DMS153 treated with DMSO at 0.1 percent for 48 hours (cell line): ENCODE measurements at regions not wholly inside any gene's neighbourhood (a gene's known extent, or its start where the extent isn't known, plus 50 kb on each side); places are given as distances from the start of the nearest gene placed in this dataset.
"Not testable (repeated sequence)": the region's sequence is repeated elsewhere in the genome, so short reads cannot be mapped to it uniquely, and the experiment has no call there.

Experiments used
- DNase-seq: peaks from one replicate; lab custom pipeline; 2025; ENCODE audit not compliant: unreplicated experiment; lab: John Stamatoyannopoulos, UW

DNA sequence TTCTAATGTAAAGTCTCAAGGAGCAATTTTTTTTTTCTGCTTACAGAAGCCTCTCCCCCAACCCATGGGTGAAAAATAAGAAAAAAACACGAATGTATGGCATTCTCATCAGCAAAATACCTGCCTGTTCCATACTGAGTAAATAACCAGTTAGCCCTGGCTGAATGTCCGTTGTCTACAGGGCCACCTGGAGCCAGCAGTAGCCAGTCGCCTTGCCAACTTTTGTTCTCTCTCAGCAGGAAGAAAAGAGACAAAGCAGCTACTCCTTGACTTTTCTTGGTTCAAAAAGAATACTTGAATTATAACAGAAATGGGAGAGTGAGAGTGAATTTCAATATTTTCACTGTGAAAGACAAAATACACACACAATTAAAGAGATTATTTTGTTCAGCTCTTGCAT lies 532.9 kb upstream of the CRIM1 start:
- DNase-seq: no peak

DNA sequence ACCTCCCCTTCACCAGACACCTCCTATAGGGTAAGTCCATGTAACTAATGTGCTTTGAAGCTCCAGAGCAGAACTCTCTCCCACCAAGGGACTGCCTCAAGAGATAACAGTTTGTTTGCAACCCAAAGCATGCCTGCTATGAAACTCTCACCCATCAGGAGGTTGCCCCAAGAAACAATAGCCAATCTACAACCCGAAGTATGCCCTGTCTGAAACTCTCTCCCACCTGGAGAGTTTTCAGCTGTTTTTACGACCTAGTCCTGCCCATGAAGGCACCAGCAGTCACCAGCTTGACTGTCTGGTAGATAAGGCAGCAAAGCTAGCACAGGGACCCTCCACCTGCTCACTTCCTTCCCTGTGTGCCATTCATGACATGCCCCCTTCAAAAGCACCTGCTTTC lies 533.9 kb upstream of the CRIM1 start:
- DNase-seq: no peak

DNA sequence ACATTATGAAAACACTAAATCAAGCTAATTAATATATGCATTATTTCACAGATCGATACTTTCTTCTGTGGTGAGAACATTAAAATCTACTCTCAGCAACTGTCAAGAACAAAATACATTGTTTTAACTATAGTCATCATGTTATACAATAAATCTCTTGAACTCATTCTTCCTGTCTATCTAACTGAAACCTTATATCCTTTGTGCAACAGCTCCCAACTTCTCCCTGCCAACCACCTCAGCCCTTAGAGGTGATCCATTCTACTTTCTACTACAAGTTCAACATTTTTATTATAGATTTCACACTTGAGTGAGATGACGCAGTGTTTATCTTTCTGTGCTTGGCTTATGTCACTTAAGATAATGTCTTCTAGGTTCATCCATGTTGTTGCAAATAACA lies 535.2 kb upstream of the CRIM1 start:
- no peak for DNase-seq

DNA sequence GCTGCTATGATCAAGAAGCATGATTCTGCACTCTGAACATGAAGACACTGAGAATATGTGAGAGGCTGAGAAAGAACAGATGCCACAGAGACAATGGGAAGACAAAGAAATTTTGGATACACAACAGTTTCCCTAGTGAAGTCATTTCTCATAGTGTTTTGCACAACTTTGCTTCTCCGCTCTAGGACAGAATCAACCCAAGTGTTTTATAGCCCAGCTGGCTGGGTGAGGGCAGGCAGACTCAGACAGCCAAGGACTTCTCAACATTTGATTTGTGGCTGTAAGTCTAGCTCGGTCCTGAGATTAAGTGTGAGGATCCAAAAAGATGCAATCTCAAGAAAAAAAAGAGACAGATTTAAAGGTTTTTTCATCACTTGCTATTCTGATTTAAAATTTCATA lies 536.5 kb upstream of the CRIM1 start:
- no peak for DNase-seq

DNA sequence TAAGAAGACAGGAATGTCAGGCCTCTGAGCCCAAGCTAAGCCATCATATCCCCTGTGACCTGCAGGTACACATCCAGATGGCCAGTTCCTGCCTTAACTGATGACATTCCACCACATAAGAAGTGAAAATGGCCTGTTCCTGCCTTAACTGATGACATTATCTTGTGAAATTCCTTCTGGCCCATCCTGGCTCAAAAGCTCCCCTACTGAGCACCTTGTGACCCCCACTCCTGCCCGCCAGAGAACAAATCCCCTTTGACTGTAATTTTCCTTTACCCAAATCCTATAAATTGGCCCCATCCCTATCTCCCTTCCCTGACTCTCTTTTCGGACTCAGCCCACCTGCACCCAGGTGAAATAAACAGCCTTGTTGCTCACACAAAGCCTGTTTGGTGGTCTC lies 537.2 kb upstream of the CRIM1 start:
- not testable (repeated sequence) for DNase-seq

DNA sequence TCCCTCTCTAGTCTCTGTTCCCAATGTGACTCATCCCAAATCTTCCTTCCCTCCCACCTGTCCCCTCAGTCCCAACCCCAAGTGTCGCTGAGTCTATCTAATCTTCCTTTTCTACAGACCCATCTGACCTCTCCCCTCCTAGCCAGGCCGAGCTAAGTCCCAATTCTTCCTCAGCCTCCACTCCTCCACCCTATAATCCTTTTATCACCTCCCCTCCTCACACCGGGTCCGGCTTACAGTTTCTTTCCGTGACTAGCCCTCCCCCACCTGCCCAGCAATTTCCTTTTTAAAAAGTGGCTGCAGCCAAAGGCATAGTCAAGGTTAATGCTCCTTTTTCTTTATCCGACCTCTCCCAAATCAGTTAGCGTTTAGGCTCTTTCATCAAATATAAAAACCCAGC lies 541.0 kb upstream of the CRIM1 start:
- DNase-seq: not testable (repeated sequence)

DNA sequence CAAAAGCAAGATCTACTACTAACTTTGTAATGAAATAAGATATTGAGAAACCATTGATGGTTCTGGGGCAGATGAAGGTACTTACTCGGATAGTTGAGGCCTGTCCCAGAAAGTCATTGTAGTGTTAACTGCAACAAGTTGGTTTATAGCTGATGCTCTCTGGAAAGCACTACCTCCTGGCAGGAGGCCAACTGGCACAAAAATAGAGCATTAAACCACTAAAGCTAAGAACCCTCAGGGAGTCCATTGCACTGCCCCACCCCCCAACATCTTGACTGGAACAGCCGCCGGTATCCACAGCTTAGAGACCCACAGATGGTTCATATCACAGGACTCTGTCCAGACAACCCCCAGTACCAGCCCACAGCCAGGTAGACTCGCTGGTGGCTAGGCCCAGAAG lies 552.5 kb upstream of the CRIM1 start:
- no peak for DNase-seq

DNA sequence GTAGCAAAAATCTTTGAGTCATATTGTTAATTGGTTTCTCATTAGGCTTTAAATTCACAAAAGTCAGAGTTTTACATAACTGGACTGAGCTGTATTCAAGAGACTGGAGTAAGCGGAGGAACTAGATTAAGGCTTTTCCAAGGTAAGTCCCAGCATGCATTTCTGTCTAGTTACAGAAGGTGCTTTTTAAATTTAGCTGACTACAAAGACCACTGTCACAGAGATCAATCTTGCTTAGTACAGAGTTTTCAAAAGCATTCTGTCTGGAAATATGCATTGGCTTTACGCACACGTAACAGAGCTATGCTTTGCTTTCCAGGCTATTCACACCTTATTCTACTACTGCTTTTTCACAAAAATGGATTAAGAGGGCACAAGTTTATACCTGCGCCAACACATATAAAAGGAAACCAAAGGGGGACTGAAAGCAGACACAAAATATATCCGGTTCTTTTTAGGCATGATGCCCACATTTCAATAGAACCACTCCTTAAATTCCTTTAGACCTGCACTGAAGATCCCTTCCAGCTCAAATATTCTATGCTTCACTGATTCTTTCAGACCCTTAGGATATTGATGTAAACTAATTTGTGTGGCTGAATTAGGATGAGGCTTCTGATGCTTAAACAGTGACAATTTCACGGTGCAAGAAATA lies 560.7 kb upstream of the CRIM1 start:
- no peak for DNase-seq

DNA sequence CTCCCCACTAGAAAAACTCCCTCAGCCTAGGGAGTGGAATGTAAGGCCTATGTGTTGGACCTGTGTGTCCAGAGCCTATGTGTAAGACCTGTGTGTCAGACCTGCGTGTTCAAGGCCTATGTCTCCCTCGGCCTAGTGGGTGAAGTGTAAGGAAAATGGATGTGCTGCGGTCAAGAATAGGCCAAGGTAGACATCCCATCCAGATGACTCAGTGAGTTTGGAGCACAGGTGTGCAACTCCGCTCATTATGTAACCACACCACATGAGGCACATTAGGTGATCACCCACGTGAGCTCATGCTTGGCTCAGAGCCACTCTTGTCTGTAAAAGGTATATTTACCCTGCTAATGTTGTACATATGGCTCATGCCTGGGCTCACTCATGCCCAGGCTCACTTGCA lies 565.3 kb upstream of the CRIM1 start:
- DNase-seq: no peak

DNA sequence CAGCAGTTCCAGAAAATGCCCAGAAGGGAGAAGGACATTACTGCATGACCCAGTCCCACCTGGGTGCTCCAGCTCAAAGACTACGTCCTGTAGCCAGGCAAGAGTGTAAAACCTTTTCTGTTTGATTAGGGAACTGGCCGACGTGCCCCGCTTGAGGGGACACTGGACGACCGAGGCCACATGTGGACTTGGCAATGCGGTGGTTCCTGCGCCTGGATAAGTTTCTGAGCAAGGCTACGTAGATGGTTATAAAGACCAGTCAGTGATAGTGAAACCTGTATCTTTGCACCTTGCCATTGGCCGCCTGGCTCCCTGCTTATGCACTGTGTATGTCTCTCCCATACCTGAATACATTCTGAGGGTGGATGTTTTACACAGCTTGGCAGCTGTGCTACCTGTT lies 567.0 kb upstream of the CRIM1 start:
- DNase-seq: no peak

DNA sequence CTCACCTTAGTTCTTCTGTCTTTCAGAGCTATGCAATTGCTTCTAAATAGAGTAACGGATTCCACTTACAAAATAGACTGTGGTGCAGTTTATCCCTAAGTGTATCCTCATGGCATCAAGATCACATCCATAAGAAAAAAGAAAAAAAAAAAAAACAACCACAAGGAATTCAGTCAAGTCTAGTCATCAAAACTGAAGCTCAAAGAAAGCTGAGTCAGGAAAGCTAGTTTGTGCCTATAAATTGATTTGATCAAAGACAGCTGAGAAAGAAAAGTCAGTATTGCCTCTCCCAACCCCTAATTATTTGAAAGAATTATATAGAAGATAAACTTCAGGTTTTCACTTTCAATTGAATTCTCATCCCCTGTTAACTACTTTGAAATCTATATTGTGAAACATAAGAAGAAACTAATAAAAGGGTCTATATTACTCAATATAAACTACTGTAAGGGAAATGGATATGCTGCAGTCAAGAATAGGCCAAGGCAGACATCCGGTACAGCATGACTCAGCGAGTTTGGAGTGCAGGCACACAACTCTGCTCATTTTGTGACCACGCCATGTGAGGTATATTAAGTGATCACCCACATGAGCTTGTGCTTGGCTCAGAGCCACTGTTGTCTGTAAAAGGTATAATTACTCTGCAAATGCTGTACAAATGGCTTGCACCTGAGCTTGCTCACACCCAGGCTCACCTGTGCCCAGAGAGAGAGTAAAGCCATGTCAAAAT lies 568.1 kb upstream of the CRIM1 start:
- no peak for DNase-seq

DNA sequence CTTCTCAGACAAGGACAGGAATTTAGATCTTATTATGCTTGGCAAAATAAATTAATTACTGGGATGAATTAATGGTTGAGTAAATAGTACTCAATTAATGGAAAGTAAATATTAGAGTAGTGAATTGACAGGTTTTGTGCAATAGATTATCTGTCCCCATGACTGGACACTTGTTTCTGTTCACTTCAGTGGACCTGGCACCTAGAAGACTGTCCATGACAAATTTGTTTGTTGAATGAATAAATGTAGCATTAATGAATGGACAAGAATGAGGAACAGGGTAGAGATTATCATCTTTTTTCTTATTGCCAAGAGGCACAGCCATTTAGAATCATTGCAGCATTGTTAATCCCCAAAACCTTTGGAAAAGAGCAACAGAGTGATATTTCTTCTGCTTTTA lies 570.0 kb upstream of the CRIM1 start:
- DNase-seq: no peak

DNA sequence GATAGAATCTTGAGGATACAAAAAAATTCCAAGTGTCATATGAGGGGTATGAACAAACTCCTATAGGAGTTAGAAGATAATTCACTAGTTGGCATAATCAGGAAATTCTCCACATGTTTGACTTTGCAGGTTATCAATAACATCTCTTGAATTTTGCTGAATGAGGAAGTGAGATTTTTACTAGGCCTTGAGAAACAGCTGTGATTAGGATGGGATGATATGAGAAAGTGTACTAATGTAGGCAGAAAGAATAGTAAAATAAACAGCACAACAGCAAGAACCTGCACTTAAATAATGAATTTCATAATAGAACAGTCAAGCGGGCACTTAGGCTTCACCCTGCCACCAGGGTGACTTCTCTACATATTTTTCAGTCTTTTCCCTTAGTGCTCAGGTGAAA lies 570.8 kb upstream of the CRIM1 start:
- DNase-seq: no peak

DNA sequence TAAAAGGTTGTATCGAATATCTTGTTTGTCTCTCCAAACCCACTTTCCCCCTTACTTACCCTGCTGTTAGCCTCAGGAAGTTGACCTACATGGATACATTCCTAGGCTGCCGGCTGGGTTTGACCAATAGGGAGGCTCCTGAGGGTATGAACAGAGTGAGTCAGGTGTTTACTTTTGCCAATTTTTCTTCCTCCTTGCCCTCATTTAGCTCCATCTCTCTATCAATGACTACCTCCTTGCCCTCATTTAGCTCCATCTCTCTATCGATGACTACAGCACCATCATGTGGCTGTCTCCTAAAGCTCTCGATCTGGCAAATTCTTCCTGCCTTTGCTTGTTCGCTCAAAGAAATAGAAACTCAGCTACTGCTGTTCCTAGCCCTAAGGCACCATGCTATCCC lies 571.9 kb upstream of the CRIM1 start:
- no peak for DNase-seq

DNA sequence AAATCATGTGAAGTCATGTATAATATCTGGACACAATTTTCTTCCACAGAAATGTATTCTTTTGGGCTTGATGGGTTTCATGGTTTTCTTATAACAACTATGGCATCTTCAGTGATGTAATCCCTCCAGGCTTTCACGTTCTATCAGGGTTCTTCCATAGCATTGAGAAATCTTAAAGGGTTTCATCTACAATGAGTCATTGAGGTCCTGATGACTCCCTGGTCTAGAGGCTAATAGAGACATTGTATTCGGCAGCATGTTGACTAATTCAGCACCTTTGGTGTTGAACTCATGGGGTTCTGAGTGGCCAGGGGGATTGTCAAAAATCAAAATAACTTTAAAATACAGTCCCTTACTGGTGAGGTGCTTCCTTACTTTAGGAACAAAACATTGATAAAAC lies 614.0 kb upstream of the CRIM1 start:
- DNase-seq: no peak

DNA sequence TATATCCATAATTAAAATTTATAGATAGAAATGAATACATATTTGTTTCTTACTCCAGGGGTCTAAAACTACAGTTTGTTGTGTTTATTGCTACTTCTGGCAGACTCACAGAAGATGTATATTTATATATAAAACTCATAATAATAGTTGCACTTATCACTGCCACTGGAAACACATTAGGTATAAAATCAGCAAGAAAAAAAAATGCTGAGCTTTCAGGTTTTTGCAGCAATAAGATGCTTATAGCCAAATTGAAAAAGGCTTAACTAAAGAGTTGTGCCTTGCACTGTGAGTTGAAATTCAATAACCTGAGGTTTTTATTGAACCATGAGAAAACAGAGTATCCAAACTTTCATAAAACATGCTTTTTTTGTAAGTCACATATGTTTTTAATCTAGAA lies 623.9 kb upstream of the CRIM1 start:
- DNase-seq: no peak

DNA sequence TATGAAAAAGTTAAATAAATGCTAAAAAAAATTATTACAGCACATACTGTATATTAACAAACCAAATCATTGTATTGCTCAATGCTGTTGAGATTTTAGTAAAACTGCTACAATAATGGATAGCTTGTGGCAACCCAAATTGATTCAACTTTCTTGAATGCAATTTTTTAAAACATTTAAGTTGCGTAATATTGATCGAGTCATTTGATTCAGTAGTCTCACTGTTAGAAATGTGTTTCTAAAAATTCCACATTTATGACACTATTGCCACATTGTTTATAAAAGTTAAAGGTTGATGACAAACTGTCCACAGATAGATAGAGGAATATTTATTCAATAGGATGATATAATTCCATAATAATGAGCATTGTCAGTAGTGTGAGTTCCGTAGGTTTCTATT lies 640.7 kb upstream of the CRIM1 start:
- DNase-seq: no peak

DNA sequence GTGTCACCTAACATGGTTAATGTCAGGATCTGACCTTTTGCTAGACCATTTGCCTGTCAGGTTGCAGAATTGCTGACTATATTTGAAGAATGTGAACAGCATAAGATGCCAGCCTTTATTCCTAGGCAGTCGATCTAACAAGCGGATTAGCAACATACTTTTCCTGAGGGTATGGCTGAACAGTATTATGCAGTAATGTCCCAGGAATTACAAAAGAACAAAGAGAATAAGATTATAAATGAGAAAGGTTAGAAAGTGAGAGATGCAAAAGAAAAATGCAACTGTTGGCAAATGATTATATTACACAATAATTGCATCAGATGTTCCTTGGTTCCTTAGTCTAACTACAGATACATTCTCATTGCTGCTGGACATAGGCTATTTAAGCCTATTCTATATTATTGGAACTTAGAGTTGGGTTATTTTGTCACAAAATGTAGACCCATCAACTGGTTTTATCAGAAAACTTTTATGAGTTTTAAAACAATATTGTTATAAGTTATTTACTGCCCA lies 647.1 kb upstream of the CRIM1 start:
- DNase-seq: no peak

DNA sequence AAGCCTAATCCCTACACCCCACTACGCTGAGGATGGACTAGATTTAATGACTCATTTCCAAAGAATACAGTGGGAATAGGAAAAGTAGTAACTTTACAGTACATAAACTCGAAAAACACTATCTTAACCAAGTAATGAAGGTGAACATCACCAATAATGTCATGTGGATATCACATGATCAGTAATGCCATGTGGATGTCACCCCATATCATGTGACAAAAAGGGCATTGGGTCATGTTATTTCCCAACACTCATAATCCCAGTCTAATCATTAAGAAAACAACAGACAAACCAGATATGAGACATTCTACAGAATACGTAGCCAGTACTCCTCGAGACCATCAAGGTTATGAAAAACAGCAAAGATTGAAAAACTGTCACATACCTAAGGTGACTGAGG lies 667.3 kb upstream of the CRIM1 start:
- no peak for DNase-seq

DNA sequence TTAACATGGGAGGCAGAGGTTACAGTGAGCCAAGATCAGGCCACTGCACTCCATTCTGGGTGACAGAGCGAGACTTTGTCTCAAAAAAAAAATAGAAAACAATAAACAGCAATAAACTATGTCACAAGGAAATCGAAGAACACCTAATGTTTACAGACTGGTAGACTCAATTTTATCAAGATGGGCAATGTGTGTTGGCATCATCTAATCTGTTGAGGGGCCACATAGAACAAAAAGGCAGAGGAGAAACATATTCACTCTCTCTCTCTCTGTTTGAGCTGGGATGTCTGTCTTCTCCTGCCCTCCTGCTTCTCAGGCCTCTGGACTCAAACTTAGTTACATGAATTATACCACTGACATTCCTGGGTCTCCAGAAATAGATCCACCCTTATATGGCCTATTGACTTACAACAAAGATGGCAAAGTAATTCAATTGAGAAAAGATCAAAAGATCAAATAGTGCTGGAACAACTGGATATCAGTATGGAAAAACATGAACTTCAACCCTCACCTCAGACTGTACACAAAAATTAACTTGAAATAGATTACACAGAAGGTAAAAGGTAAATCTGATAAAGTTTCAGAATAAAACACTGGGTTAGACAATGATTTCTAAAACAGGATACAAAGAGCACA lies 703.8 kb upstream of the CRIM1 start:
- DNase-seq: no peak

DNA sequence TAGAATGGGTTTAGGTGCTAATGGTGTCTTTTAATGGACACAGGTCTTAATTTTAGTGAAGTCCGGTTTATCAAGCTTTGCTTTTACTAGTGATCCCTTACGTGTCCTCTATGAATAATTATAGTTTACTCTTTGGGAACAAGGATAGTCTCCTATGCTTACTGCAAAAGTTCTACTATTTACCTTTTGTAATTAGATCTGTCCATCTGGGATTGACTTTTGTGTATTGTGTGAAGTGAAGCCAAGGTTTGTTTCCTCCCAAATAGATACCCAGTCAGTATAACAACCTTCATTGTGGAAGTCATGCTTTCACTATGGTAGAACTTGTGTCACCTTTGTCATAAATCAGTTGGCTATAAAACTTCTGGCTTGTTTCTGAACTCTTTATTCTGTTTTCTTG lies 740.9 kb upstream of the CRIM1 start:
- DNase-seq: no peak

DNA sequence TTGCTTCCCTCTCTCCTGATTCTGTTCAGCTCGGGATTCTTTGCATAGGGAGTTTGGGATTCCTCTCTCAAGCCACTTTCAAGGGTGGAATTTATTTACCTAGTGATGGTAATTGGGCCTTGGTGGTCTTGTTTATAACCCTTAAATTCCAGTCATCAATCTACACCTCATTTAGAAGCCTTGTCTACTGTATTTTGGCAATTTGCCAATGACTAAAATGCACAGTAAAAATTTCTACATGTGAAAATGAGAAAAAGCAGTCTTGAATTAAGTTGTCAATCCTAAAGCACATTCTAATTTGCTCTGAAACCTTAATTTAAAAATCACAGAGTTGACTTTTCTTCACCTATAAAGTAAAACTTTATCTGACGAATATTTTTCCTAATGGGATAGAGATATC lies 749.2 kb upstream of the CRIM1 start:
- DNase-seq: no peak
